ENCODE measurements at regions not wholly inside any gene's neighbourhood (a gene's known extent, or its start where the extent isn't known, plus 50 kb on each side); places are given as distances from the start of the nearest gene placed in this dataset.

DNA sequence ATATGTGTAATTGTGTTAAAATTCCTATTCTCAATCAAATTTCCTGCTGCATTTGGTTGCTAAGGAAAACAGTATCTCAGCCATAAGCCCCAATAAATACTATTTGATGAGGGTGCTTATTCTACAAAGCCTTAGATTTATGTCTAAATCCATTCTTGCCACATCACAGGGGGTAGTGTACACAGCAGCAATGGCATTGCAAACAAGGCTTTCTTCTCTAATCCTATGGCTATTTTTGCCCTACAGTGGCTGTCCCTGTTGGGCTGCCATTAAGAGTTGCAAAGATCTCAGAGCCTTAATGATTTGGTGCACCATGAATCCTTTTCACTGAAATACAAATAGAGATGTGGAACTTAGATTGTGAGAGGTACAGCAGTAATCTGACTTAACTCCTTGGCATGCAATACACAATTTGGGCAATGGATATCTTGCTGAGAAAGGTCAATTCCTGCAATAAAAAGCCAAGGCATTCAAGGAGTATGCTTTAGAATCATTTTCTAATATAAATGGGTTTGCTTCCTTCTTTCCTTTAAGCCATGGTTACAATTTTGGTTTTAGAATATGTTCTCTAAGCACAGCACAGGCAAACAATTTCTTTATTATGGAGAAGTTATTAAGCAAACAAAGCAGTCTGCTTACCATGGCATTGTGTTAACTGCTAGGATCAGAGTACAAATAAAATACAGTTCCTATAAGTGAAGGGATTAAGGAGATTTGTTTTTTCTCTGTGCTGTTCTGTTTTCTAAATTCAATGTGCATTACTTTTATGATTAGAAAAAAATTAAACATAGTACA lies 69.8 kb upstream of the CD302 start:
- Histone ChIP-seq H3K4me1 (ENCODE audit: low read depth) (no peaks in the 10 kb centered on the region), H3K9me3 (no peaks in the 10 kb centered on the region), H3K4me3 (no peak overlapping the region), H3K36me3 (ENCODE audit: low read depth) (no peaks in the 10 kb centered on the region)
- no peak for DNase-seq
- no peak for TF ChIP-seq CTCF (IDR thresholded peaks at IDR 0.05)
- no peak for ATAC-seq
- intact Hi-C loops (cut with DNase I, micrococcal nuclease) = no loop called here

GRCh38 chr2:159863526-159864160 lies 65.6 kb upstream of the CD302 start:
- no peak for ATAC-seq
- Histone ChIP-seq H3K36me3 (ENCODE audit: low read depth) (no peaks in the 10 kb centered on the region), H3K4me1 (ENCODE audit: low read depth) (no peaks in the 10 kb centered on the region), H3K4me3 (no peak overlapping the region), H3K9me3 (no peaks in the 10 kb centered on the region)
- no peak for TF ChIP-seq CTCF (IDR thresholded peaks at IDR 0.05)
- intact Hi-C loops (cut with DNase I, micrococcal nuclease) = no loop called here
- no peak for DNase-seq

DNA sequence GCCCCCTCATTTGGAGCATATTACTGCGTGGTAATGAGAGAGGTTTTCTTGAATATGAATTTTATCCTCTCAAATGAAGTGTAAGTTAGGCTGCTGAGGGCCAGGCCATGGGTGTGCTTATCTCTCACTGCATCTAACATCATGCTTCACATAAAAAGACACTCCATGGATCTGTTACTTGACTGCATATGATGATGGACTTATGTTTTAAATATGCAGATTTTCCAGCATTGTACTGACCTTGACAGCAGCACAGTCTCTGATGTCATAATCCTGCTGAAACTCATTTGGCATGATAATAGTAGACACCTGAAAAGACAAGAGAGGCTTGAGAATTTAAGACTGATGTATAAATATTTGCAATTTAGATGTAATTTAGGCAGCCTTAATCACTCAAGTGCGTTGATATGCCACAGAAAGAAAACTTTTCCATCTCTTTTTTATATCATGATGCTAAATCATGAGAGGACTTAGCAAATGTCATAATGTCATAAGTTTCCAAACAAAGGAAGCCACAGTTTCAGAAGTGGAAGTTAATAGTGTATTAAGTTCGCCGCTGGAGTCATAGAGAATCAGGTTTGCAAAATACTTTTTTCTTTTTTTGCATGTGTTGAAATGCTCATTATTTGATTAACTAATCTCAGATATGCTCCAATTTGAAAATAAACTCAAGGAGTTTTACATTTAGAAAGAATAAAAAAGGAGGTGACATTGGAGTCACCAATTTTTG lies 62.7 kb upstream of the CD302 start:
- H3K9me3 ChIP-seq = no peaks in the 10 kb centered on the region
- ATAC-seq = no peak
- no peak for DNase-seq
- H3K4me1 ChIP-seq (ENCODE audit: low read depth) = no peaks in the 10 kb centered on the region
- H3K4me3 ChIP-seq = no peak overlapping the region
- intact Hi-C loops (cut with DNase I, micrococcal nuclease) = no loop called here
- H3K36me3 ChIP-seq (ENCODE audit: low read depth) = no peaks in the 10 kb centered on the region
- TF ChIP-seq CTCF (IDR thresholded peaks at IDR 0.05) = no peak

GRCh38 chr2:159859583-159859982 lies 61.6 kb upstream of the CD302 start:
- no peak overlapping the region for H3K4me3 ChIP-seq
- H3K36me3 ChIP-seq (ENCODE audit: low read depth) = peaks cover 3% of the 10 kb centered on the region
- no peaks in the 10 kb centered on the region for H3K9me3 ChIP-seq
- ATAC-seq = no peak
- no peaks in the 10 kb centered on the region for H3K4me1 ChIP-seq (ENCODE audit: low read depth)
- no peak for TF ChIP-seq CTCF (IDR thresholded peaks at IDR 0.05)
- no peak for DNase-seq
- intact Hi-C loops (cut with DNase I, micrococcal nuclease) = no loop called here

DNA sequence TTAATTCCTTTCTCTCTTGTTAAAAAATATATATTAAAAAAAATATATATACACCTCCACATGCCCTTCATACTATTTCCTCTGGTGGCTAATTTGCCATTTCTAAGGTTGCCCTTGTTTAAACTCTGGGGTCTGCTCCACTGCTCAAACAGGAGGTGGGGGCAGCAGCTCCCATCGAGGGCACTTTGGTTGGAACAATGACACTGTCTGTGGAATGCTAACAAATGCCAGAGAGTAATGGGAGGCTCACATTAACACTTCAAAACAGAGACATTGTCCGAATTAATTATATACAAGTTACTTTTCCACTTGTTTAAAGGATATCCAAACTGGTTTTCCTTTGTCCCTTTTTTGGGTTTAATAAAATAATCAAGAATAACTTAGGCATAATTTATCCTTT lies 58.8 kb upstream of the CD302 start:
- no peaks in the 10 kb centered on the region for H3K9me3 ChIP-seq
- ATAC-seq = no peak
- intact Hi-C loops (cut with DNase I, micrococcal nuclease) = no loop called here
- H3K4me1 ChIP-seq (ENCODE audit: low read depth) = no peaks in the 10 kb centered on the region
- TF ChIP-seq CTCF (IDR thresholded peaks at IDR 0.05) = no peak
- no peak for DNase-seq
- H3K4me3 ChIP-seq = no peak overlapping the region
- H3K36me3 ChIP-seq (ENCODE audit: low read depth) = peaks cover 4% of the 10 kb centered on the region
